22Rv1 (cell line): ENCODE measurements at regions not wholly inside any gene's neighbourhood (a gene's known extent, or its start where the extent isn't known, plus 50 kb on each side); places are given as distances from the start of the nearest gene placed in this dataset.

ENCODE experiments used
- ZFX ChIP-seq: fragments of 450-650 bp; IDR thresholded peaks from 2 replicates; pipeline ENCODE4 v1.6.1; 2017; ENCODE audit warnings: antibody characterized with exemption, borderline replicate concordance
- TF ChIP-seq, protein P1 (sequence below): fragments of 450-650 bp; IDR thresholded peaks from 2 replicates; pipeline ENCODE4 v1.5.1; 2017; ENCODE audit warnings: mild to moderate bottlenecking

DNA sequence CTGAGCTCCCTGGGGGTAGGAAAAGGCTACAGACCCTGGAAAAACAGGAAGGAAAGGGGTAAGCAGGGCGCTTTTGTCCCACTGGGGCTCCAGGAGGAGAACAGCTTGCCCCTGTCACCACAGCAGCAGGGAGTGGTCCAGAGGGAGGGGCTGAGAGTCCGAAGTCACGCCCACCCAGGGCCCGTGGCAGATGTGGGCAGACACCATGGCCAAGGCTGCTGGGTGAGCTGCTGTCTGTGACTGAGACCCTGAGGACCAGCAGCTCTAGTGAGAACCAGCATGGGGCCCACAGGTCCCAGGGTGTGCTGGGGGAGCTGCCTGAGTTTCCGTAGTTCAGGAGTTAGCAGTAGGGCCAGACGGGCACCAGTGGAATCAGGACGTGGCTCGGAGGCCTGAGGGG lies 162.0 kb downstream of the SPP2 start:
- TF ChIP-seq, protein P1, sequence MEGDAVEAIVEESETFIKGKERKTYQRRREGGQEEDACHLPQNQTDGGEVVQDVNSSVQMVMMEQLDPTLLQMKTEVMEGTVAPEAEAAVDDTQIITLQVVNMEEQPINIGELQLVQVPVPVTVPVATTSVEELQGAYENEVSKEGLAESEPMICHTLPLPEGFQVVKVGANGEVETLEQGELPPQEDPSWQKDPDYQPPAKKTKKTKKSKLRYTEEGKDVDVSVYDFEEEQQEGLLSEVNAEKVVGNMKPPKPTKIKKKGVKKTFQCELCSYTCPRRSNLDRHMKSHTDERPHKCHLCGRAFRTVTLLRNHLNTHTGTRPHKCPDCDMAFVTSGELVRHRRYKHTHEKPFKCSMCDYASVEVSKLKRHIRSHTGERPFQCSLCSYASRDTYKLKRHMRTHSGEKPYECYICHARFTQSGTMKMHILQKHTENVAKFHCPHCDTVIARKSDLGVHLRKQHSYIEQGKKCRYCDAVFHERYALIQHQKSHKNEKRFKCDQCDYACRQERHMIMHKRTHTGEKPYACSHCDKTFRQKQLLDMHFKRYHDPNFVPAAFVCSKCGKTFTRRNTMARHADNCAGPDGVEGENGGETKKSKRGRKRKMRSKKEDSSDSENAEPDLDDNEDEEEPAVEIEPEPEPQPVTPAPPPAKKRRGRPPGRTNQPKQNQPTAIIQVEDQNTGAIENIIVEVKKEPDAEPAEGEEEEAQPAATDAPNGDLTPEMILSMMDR, result no peak
- TF ChIP-seq ZFX, result no peak
